ENCODE measurements at regions not wholly inside any gene's neighbourhood (a gene's known extent, or its start where the extent isn't known, plus 50 kb on each side); places are given as distances from the start of the nearest gene placed in this dataset.

DNA sequence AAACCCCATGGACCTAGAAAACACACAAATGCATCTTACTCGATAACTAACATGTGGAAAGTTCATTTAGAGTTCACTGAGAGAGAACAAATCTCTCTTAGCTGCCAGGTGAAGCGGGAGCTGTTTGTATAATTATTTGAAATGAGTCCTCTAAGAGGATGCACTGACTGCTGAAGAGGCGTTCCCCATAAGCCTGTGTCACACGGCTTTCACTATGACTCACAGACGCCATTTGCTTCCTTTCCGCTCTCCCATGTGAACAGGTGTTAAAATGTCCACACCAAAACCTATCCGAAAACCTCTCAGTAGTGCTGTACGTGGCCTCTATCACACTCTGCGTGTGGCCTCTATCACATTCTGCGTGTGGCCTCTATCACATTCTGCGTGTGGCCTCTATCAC is 101.8 kb downstream of the SOX1 start:
- H3K27me3 ChIP-seq (ENCODE audit: insufficient read depth, low read length), result no peaks in the 10 kb centered on the region
- H3K27ac Mint-ChIP-seq (ENCODE audit: unreplicated experiment), result no peak overlapping the region
- TF ChIP-seq EZH2 (IDR thresholded peaks at IDR 0.05; ENCODE audit: insufficient read depth, low read length), result no peak
- TF ChIP-seq, protein P1, sequence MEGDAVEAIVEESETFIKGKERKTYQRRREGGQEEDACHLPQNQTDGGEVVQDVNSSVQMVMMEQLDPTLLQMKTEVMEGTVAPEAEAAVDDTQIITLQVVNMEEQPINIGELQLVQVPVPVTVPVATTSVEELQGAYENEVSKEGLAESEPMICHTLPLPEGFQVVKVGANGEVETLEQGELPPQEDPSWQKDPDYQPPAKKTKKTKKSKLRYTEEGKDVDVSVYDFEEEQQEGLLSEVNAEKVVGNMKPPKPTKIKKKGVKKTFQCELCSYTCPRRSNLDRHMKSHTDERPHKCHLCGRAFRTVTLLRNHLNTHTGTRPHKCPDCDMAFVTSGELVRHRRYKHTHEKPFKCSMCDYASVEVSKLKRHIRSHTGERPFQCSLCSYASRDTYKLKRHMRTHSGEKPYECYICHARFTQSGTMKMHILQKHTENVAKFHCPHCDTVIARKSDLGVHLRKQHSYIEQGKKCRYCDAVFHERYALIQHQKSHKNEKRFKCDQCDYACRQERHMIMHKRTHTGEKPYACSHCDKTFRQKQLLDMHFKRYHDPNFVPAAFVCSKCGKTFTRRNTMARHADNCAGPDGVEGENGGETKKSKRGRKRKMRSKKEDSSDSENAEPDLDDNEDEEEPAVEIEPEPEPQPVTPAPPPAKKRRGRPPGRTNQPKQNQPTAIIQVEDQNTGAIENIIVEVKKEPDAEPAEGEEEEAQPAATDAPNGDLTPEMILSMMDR (IDR thresholded peaks at IDR 0.05; ENCODE audit: insufficient read depth, low read depth, low read length), result no peak
- H3K4me1 ChIP-seq (ENCODE audit: insufficient read depth, low read length), result no peaks in the 10 kb centered on the region
- no peak overlapping the region for H3K4me3 ChIP-seq (ENCODE audit: insufficient read depth, low read depth, low read length)
- no peak overlapping the region for H3K4me3 Mint-ChIP-seq (ENCODE audit: unreplicated experiment)
- no peaks in the 10 kb centered on the region for H3K79me2 ChIP-seq (ENCODE audit: insufficient read depth, low read length)
- H3K36me3 ChIP-seq (ENCODE audit: insufficient read depth, low read length), result no peaks in the 10 kb centered on the region
- H4K20me1 ChIP-seq (ENCODE audit: insufficient read depth, low read length), result no peaks in the 10 kb centered on the region
- H3K4me1 Mint-ChIP-seq (ENCODE audit: low read depth, unreplicated experiment), result no peaks in the 10 kb centered on the region
- FAIRE-seq (no peak), DNase-seq (ENCODE audit: low read depth) (no peak)
- H2AFZ ChIP-seq (ENCODE audit: low read depth, low read length), result no peak overlapping the region
- H3K27me3 Mint-ChIP-seq (ENCODE audit: low read depth, unreplicated experiment), result peaks cover 68% of the 10 kb centered on the region
- H3K9me3 Mint-ChIP-seq (ENCODE audit: unreplicated experiment), result peaks cover 5% of the 10 kb centered on the region
- H3K9ac ChIP-seq (ENCODE audit: low read length), result no peak overlapping the region
- no peak overlapping the region for H3K27ac ChIP-seq (ENCODE audit: low read depth, low read length)
- no peaks in the 10 kb centered on the region for H3K36me3 Mint-ChIP-seq (ENCODE audit: low read depth, unreplicated experiment)
- no peak overlapping the region for H3K4me2 ChIP-seq (ENCODE audit: low read length)
- no peaks in the 10 kb centered on the region for H3K9me3 ChIP-seq (ENCODE audit: insufficient read depth, low read depth, low read length)

DNA sequence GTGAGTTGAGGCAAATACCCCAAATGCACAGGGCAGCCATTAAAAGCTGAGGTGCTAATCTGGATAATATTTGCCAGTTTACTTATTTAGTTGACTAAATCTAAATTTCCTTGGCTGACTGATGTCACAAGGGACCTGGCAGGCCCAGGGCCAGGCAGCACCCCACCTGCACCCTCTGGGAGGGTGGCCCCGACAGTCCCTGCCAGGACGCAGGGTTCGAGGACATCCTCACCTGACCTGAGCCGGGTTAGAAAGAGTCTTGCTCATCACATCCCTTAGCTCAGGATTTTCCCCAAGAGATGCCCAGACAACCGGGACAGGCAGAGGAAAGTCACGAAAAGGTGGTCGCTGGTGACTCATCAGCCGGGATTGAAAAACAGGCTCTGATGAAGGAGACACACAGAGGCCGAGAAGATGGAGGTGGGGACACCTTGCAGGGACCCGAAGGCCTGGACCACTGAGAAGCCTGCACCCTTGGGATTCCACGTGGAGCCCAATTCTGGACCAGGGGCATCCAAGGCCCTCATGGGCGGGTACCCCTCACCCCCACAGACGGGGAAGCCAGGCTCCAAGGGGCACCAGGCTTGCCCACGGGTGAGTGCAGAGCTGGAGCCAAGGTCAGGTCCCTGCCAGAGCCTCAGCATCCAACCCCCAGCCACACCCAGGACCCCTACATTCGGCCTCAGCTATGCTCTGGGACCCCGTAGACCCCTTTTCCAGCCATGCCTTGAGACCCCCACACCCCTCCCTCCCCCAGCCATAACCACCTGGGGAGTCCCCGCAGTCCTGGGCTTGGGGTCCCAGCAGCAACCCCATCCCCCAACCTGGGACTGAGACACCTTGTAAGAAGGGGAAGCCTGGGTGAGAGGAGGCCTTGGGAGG is 103.2 kb downstream of the SOX1 start:
- FAIRE-seq (no peak), DNase-seq (ENCODE audit: low read depth) (no peak)
- H3K4me1 Mint-ChIP-seq (ENCODE audit: low read depth, unreplicated experiment), result peaks cover 6% of the 10 kb centered on the region
- H3K27ac Mint-ChIP-seq (ENCODE audit: unreplicated experiment), result no peak overlapping the region
- no peak overlapping the region for H3K4me3 Mint-ChIP-seq (ENCODE audit: unreplicated experiment)
- H3K27me3 Mint-ChIP-seq (ENCODE audit: low read depth, unreplicated experiment), result peaks cover 65% of the 10 kb centered on the region
- Histone ChIP-seq H3K4me1 (ENCODE audit: insufficient read depth, low read length) (no peaks in the 10 kb centered on the region), H3K4me2 (ENCODE audit: low read length) (no peak overlapping the region), H3K36me3 (ENCODE audit: insufficient read depth, low read length) (no peaks in the 10 kb centered on the region), H2AFZ (ENCODE audit: low read depth, low read length) (no peak overlapping the region), H3K79me2 (ENCODE audit: insufficient read depth, low read length) (no peaks in the 10 kb centered on the region), H3K27ac (ENCODE audit: low read depth, low read length) (no peak overlapping the region), H3K9me3 (ENCODE audit: insufficient read depth, low read depth, low read length) (no peaks in the 10 kb centered on the region), H3K27me3 (ENCODE audit: insufficient read depth, low read length) (no peaks in the 10 kb centered on the region), H3K9ac (ENCODE audit: low read length) (no peak overlapping the region), H3K4me3 (ENCODE audit: insufficient read depth, low read depth, low read length) (no peak overlapping the region), H4K20me1 (ENCODE audit: insufficient read depth, low read length) (no peaks in the 10 kb centered on the region)
- no peak for TF ChIP-seq EZH2 (IDR thresholded peaks at IDR 0.05; ENCODE audit: insufficient read depth, low read length)
- TF ChIP-seq, protein P1 (IDR thresholded peaks at IDR 0.05; ENCODE audit: insufficient read depth, low read depth, low read length), result no peak
- peaks cover 19% of the 10 kb centered on the region for H3K9me3 Mint-ChIP-seq (ENCODE audit: unreplicated experiment)
- no peaks in the 10 kb centered on the region for H3K36me3 Mint-ChIP-seq (ENCODE audit: low read depth, unreplicated experiment)

All from astrocyte (in vitro differentiated cells and primary cell).